ENCODE measurements at regions not wholly inside any gene's neighbourhood (a gene's known extent, or its start where the extent isn't known, plus 50 kb on each side); places are given as distances from the start of the nearest gene placed in this dataset.
"Not testable (repeated sequence)": the region's sequence is repeated elsewhere in the genome, so short reads cannot be mapped to it uniquely, and the experiment has no call there.

- H3K4me1 ChIP-seq = no peaks in the 10 kb centered on the region
- TF ChIP-seq CTCF (IDR thresholded peaks at IDR 0.05; ENCODE audit: borderline replicate concordance) = no peak
- H3K4me3 ChIP-seq = no peak overlapping the region
- intact Hi-C loops (cut with micrococcal nuclease) = no loop called here
- H3K9me3 ChIP-seq (replicated peaks) = no peaks in the 10 kb centered on the region
- H3K27me3 ChIP-seq (ENCODE audit: low read depth) = peaks cover 24% of the 10 kb centered on the region
- H3K27ac ChIP-seq (replicated peaks) = no peak overlapping the region
- no peaks in the 10 kb centered on the region for H3K36me3 ChIP-seq
- no peak for DNase-seq
Observed at GRCh38 chr16:13351601-13352217, 450.3 kb downstream of the SHISA9 start.

GRCh38 chr16:13352796-13353195, 451.4 kb downstream of the SHISA9 start:
- H3K36me3 ChIP-seq; H3K27ac ChIP-seq (replicated peaks); H3K9me3 ChIP-seq (replicated peaks); DNase-seq; intact Hi-C loops (cut with micrococcal nuclease); H3K4me3 ChIP-seq; H3K4me1 ChIP-seq: not testable (repeated sequence)
- peaks cover 24% of the 10 kb centered on the region for H3K27me3 ChIP-seq (ENCODE audit: low read depth)

GRCh38 chr16:13357842-13358241, 456.4 kb downstream of the SHISA9 start:
- H3K36me3 ChIP-seq; H3K27ac ChIP-seq (replicated peaks); intact Hi-C loops (cut with micrococcal nuclease); DNase-seq; H3K27me3 ChIP-seq (ENCODE audit: low read depth); H3K4me1 ChIP-seq; H3K4me3 ChIP-seq: not testable (repeated sequence)
- peaks cover 26% of the 10 kb centered on the region for H3K9me3 ChIP-seq (replicated peaks)

GRCh38 chr16:13359835-13360234, 458.4 kb downstream of the SHISA9 start:
- H3K4me3 ChIP-seq = no peak overlapping the region
- H3K36me3 ChIP-seq = no peaks in the 10 kb centered on the region
- no peak for DNase-seq
- no peak for TF ChIP-seq CTCF (IDR thresholded peaks at IDR 0.05; ENCODE audit: borderline replicate concordance)
- H3K4me1 ChIP-seq = no peaks in the 10 kb centered on the region
- no peak overlapping the region for H3K27ac ChIP-seq (replicated peaks)
- peaks cover 26% of the 10 kb centered on the region for H3K9me3 ChIP-seq (replicated peaks)
- intact Hi-C loops (cut with micrococcal nuclease) = no loop called here
- peaks cover 8% of the 10 kb centered on the region for H3K27me3 ChIP-seq (ENCODE audit: low read depth)

GRCh38 chr16:13372421-13372820, 471.0 kb downstream of the SHISA9 start:
- DNase-seq = no peak
- no peak overlapping the region for H3K27ac ChIP-seq (replicated peaks)
- peaks cover 33% of the 10 kb centered on the region for H3K9me3 ChIP-seq (replicated peaks)
- no peak for TF ChIP-seq CTCF (IDR thresholded peaks at IDR 0.05; ENCODE audit: borderline replicate concordance)
- H3K4me1 ChIP-seq = no peaks in the 10 kb centered on the region
- no peak overlapping the region for H3K4me3 ChIP-seq
- H3K36me3 ChIP-seq = no peaks in the 10 kb centered on the region
- intact Hi-C loops (cut with micrococcal nuclease) = no loop called here
- H3K27me3 ChIP-seq (ENCODE audit: low read depth) = no peaks in the 10 kb centered on the region

- no peak for TF ChIP-seq CTCF (IDR thresholded peaks at IDR 0.05; ENCODE audit: borderline replicate concordance)
- Histone ChIP-seq H3K27me3 (ENCODE audit: low read depth) (no peaks in the 10 kb centered on the region), H3K9me3 (replicated peaks) (peaks cover 42% of the 10 kb centered on the region), H3K4me3 (no peak overlapping the region), H3K4me1 (no peaks in the 10 kb centered on the region), H3K36me3 (no peaks in the 10 kb centered on the region), H3K27ac (replicated peaks) (no peak overlapping the region)
- intact Hi-C loops (cut with micrococcal nuclease) = no loop called here
- no peak for DNase-seq
Observed at GRCh38 chr16:13376174-13376573, 474.8 kb downstream of the SHISA9 start.
